ENCODE measurements at regions not wholly inside any gene's neighbourhood (a gene's known extent, or its start where the extent isn't known, plus 50 kb on each side); places are given as distances from the start of the nearest gene placed in this dataset.

- no peak for TF ChIP-seq EZH2 (IDR thresholded peaks at IDR 0.05; ENCODE audit: insufficient read depth, poor library complexity, severe bottlenecking)
- TF ChIP-seq EZH2phosphoT487 (IDR thresholded peaks at IDR 0.05; ENCODE audit: insufficient read depth, low read depth): no peak
These were observed 1127.8 kb downstream of the TUSC7 start for GRCh38 chr3:117837391-117837790.

Data from GM23248 (cell line).